Vagina (tissue), 2 donors: ENCODE measurements at regions not wholly inside any gene's neighbourhood (a gene's known extent, or its start where the extent isn't known, plus 50 kb on each side); places are given as distances from the start of the nearest gene placed in this dataset.

Experiments
- POLR2A ChIP-seq, 2 donors: fragments of 450-650 bp; IDR thresholded peaks; one replicate each; pipeline ENCODE4 v1.6.1; 2017; ENCODE audit warnings: antibody characterized with exemption in 2 of 2, mild to moderate bottlenecking in 2 of 2, moderate library complexity in 2 of 2
- POLR2AphosphoS5 ChIP-seq, 2 donors: sonication (generic); formaldehyde crosslinking; IDR thresholded peaks; one replicate each; pipeline ENCODE4 v1.9.0; 2017; ENCODE audit warnings: antibody characterized with exemption in 2 of 2, mild to moderate bottlenecking in 2 of 2, low read depth in 1 of 2; ENCODE audit not compliant: insufficient read depth in 1 of 2
- TF ChIP-seq, protein P1 (sequence below), 3 experiments: fragments of 450-650 bp in 2 of 3; fragments of 200-600 bp in 1 of 3; sonication (generic) in 1 of 3; IDR thresholded peaks; one replicate each; pipeline ENCODE4 v1.5.1; 2017 to 2019; ENCODE audit warnings: antibody characterized with exemption in 3 of 3, mild to moderate bottlenecking in 2 of 3, moderate library complexity in 2 of 3

DNA sequence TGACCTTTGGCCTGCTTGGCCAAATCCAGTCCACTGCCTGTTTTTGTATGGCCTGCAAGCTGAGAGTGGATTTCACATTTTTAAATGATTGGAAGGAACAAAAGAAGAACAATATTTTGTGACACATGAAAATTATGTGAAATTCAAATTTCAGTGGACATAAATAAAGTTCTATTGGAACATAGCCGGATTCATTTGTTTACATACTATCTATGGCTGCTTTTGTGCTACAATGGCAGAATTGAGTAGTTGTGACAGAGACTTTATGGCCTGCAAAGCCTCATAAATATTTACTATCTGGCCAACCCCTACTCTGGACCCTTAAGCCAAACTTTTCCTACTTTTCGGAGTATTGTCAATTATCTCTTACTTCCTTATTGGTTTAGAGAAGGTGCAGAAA is 66.6 kb upstream of the IPO9 start:
- no peak for TF ChIP-seq POLR2A (IDR thresholded peaks at IDR 0.05)
- TF ChIP-seq, protein P1, sequence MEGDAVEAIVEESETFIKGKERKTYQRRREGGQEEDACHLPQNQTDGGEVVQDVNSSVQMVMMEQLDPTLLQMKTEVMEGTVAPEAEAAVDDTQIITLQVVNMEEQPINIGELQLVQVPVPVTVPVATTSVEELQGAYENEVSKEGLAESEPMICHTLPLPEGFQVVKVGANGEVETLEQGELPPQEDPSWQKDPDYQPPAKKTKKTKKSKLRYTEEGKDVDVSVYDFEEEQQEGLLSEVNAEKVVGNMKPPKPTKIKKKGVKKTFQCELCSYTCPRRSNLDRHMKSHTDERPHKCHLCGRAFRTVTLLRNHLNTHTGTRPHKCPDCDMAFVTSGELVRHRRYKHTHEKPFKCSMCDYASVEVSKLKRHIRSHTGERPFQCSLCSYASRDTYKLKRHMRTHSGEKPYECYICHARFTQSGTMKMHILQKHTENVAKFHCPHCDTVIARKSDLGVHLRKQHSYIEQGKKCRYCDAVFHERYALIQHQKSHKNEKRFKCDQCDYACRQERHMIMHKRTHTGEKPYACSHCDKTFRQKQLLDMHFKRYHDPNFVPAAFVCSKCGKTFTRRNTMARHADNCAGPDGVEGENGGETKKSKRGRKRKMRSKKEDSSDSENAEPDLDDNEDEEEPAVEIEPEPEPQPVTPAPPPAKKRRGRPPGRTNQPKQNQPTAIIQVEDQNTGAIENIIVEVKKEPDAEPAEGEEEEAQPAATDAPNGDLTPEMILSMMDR (IDR thresholded peaks at IDR 0.05), result no peak
- TF ChIP-seq POLR2AphosphoS5 (IDR thresholded peaks at IDR 0.05; ENCODE audit: insufficient read depth in 1 of 2, low read depth in 1 of 2), result no peak
